Neural cell (in vitro differentiated cells): ENCODE measurements at regions not wholly inside any gene's neighbourhood (a gene's known extent, or its start where the extent isn't known, plus 50 kb on each side); places are given as distances from the start of the nearest gene placed in this dataset.

Source experiments
- H2AFZ ChIP-seq: fragments of 200-600, 300-800 bp; sonication (generic), shearing (Covaris generic); 2 replicates; pipeline ENCODE4 v1.6.0; 2014; ENCODE audit warnings: low read depth, mild to moderate bottlenecking, antibody characterized with exemption, low read length, moderate library complexity
- H3F3A ChIP-seq: fragments of 200-600 bp; shearing (Covaris generic); 2 replicates; pipeline ENCODE4 v1.6.1; 2016; ENCODE audit warnings: mild to moderate bottlenecking, moderate library complexity, mixed read lengths, antibody characterized with exemption, low read length; ENCODE audit not compliant: insufficient read depth, poor library complexity, severe bottlenecking
- H3K27ac ChIP-seq: fragments of 200-600, 300-800 bp; sonication (generic), shearing (Covaris generic); 2 replicates; pipeline ENCODE4 v1.5.1; 2014; ENCODE audit warnings: mild to moderate bottlenecking, low read length, moderate library complexity
- H3K27me3 ChIP-seq: fragments of 300-800, 200-600 bp; sonication (generic), shearing (Covaris generic); 2 replicates; pipeline ENCODE4 v1.6.0; 2014; ENCODE audit warnings: mild to moderate bottlenecking, low read depth, low read length, moderate library complexity; ENCODE audit not compliant: insufficient read depth
- H3K36me3 ChIP-seq: fragments of 300-800, 200-600 bp; sonication (generic), shearing (Covaris generic); 2 replicates; pipeline ENCODE4 v1.5.1; 2014; ENCODE audit warnings: mild to moderate bottlenecking, antibody characterized with exemption, low read length, moderate library complexity; ENCODE audit not compliant: insufficient read depth
- H3K4me2 ChIP-seq: fragments of 300-800, 200-600 bp; sonication (generic), shearing (Covaris generic); 2 replicates; pipeline ENCODE4 v1.6.0; 2014; ENCODE audit warnings: mild to moderate bottlenecking, low read length
- H3K4me3 ChIP-seq: fragments of 300-800, 200-600 bp; sonication (generic), shearing (Covaris generic); 2 replicates; pipeline ENCODE4 v1.5.1; 2014; ENCODE audit warnings: mild to moderate bottlenecking, low read length, moderate library complexity
- H3K79me2 ChIP-seq: fragments of 200-600 bp; shearing (Covaris generic); replicated peaks from 2 replicates; pipeline ENCODE4 v1.6.0; 2014; ENCODE audit warnings: mild to moderate bottlenecking, low read length, moderate library complexity; ENCODE audit not compliant: insufficient read depth
- H3K9ac ChIP-seq: fragments of 300-800, 200-600 bp; sonication (generic), shearing (Covaris generic); 2 replicates; pipeline ENCODE4 v1.6.1; 2016; ENCODE audit warnings: mild to moderate bottlenecking, low read length, mixed read lengths
- H3K9me2 ChIP-seq: fragments of 200-600 bp; shearing (Covaris generic); 2 replicates; pipeline ENCODE4 v1.6.1; 2016; ENCODE audit warnings: mild to moderate bottlenecking, low read length, mixed read lengths; ENCODE audit not compliant: insufficient read depth
- H3K9me3 ChIP-seq: fragments of 200-600, 300-800 bp; sonication (generic), shearing (Covaris generic); 2 replicates; pipeline ENCODE4 v1.6.1; 2016; ENCODE audit warnings: mild to moderate bottlenecking, mixed run types, low read length, moderate library complexity, mixed read lengths
- H4K20me1 ChIP-seq: fragments of 200-600 bp; shearing (Covaris generic); 2 replicates; pipeline ENCODE4 v1.6.1; 2016; ENCODE audit warnings: mild to moderate bottlenecking, mixed run types; ENCODE audit not compliant: insufficient read depth
- EP300 ChIP-seq: fragments of 450-650 bp; conservative IDR thresholded peaks from 2 replicates; pipeline ENCODE4 v1.6.1; 2014; ENCODE audit warnings: antibody characterized with exemption, mild to moderate bottlenecking, moderate library complexity; ENCODE audit not compliant: poor library complexity, severe bottlenecking
- EZH2 ChIP-seq: fragments of 200-600, 300-800 bp; shearing (Covaris generic), sonication (generic); IDR thresholded peaks from 2 replicates; pipeline ENCODE4 v1.6.1; 2014; ENCODE audit warnings: antibody characterized with exemption, low read length, borderline replicate concordance, mild to moderate bottlenecking; ENCODE audit not compliant: insufficient read depth, poor library complexity, severe bottlenecking
- MXI1 ChIP-seq: fragments of 450-650 bp; conservative IDR thresholded peaks from 2 replicates; pipeline ENCODE4 v1.6.1; 2014; ENCODE audit warnings: antibody characterized with exemption, mild to moderate bottlenecking; ENCODE audit not compliant: poor library complexity, severe bottlenecking
- POLR2AphosphoS5 ChIP-seq: IDR thresholded peaks from 2 replicates; pipeline ENCODE4 v1.6.1; 2012
- RAD21 ChIP-seq: fragments of 450-650 bp; conservative IDR thresholded peaks from 2 replicates; pipeline ENCODE4 v1.6.1; 2014; ENCODE audit warnings: antibody characterized with exemption, mild to moderate bottlenecking, moderate library complexity
- SMC3 ChIP-seq: fragments of 450-650 bp; conservative IDR thresholded peaks from 2 replicates; pipeline ENCODE4 v1.6.1; 2014; ENCODE audit warnings: antibody characterized with exemption, mild to moderate bottlenecking, moderate library complexity; ENCODE audit not compliant: poor library complexity
- TAF1 ChIP-seq: IDR thresholded peaks from 2 replicates; pipeline ENCODE4 v1.6.1; 2012; ENCODE audit warnings: low read depth
- TF ChIP-seq, protein P1 (sequence below): fragments of 450-650 bp; IDR thresholded peaks from 2 replicates; pipeline ENCODE4 v1.5.1; 2014; ENCODE audit warnings: antibody characterized with exemption, mild to moderate bottlenecking, moderate library complexity; ENCODE audit not compliant: poor library complexity, severe bottlenecking
- TF ChIP-seq, protein P2 (sequence below): IDR thresholded peaks from 2 replicates; pipeline ENCODE4 v1.6.1; 2012; ENCODE audit warnings: borderline replicate concordance

DNA sequence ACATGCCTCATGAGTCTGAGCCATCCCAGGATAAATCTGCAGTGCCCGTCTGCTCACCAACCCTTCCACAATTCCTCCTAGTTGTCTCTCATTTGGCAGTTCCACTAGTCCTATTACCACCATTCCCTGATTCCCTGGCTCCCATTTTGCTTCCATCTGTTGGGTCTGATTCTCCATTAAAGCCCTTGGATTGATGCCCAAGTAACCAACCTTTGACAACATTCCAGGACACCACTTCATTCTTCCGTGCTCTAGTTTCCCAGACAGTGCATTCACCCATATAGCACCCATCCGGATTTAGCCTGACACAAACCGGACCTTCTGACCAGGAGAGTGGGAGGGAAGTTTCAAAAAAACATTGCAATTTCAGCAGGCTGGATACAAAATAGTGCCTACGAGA, 189.4 kb upstream of the PALMD start:
- Histone ChIP-seq H3K4me2 (no peak overlapping the region), H3K9me2 (no peaks in the 10 kb centered on the region), H3K36me3 (no peaks in the 10 kb centered on the region), H3K79me2 (no peaks in the 10 kb centered on the region), H3K27ac (no peak overlapping the region), H2AFZ (no peak overlapping the region), H3K9ac (no peak overlapping the region), H4K20me1 (no peaks in the 10 kb centered on the region), H3K9me3 (no peaks in the 10 kb centered on the region), H3K4me3 (no peak overlapping the region), H3K27me3 (no peaks in the 10 kb centered on the region), H3F3A (no peaks in the 10 kb centered on the region)
- no peak for TF ChIP-seq EP300
- no peak for TF ChIP-seq TAF1
- TF ChIP-seq EZH2: no peak
- no peak for TF ChIP-seq RAD21
- TF ChIP-seq MXI1: no peak
- TF ChIP-seq POLR2AphosphoS5: no peak
- TF ChIP-seq, protein P1, sequence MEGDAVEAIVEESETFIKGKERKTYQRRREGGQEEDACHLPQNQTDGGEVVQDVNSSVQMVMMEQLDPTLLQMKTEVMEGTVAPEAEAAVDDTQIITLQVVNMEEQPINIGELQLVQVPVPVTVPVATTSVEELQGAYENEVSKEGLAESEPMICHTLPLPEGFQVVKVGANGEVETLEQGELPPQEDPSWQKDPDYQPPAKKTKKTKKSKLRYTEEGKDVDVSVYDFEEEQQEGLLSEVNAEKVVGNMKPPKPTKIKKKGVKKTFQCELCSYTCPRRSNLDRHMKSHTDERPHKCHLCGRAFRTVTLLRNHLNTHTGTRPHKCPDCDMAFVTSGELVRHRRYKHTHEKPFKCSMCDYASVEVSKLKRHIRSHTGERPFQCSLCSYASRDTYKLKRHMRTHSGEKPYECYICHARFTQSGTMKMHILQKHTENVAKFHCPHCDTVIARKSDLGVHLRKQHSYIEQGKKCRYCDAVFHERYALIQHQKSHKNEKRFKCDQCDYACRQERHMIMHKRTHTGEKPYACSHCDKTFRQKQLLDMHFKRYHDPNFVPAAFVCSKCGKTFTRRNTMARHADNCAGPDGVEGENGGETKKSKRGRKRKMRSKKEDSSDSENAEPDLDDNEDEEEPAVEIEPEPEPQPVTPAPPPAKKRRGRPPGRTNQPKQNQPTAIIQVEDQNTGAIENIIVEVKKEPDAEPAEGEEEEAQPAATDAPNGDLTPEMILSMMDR: no peak
- TF ChIP-seq SMC3: no peak
- TF ChIP-seq, protein P2, sequence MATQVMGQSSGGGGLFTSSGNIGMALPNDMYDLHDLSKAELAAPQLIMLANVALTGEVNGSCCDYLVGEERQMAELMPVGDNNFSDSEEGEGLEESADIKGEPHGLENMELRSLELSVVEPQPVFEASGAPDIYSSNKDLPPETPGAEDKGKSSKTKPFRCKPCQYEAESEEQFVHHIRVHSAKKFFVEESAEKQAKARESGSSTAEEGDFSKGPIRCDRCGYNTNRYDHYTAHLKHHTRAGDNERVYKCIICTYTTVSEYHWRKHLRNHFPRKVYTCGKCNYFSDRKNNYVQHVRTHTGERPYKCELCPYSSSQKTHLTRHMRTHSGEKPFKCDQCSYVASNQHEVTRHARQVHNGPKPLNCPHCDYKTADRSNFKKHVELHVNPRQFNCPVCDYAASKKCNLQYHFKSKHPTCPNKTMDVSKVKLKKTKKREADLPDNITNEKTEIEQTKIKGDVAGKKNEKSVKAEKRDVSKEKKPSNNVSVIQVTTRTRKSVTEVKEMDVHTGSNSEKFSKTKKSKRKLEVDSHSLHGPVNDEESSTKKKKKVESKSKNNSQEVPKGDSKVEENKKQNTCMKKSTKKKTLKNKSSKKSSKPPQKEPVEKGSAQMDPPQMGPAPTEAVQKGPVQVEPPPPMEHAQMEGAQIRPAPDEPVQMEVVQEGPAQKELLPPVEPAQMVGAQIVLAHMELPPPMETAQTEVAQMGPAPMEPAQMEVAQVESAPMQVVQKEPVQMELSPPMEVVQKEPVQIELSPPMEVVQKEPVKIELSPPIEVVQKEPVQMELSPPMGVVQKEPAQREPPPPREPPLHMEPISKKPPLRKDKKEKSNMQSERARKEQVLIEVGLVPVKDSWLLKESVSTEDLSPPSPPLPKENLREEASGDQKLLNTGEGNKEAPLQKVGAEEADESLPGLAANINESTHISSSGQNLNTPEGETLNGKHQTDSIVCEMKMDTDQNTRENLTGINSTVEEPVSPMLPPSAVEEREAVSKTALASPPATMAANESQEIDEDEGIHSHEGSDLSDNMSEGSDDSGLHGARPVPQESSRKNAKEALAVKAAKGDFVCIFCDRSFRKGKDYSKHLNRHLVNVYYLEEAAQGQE: no peak

DNA sequence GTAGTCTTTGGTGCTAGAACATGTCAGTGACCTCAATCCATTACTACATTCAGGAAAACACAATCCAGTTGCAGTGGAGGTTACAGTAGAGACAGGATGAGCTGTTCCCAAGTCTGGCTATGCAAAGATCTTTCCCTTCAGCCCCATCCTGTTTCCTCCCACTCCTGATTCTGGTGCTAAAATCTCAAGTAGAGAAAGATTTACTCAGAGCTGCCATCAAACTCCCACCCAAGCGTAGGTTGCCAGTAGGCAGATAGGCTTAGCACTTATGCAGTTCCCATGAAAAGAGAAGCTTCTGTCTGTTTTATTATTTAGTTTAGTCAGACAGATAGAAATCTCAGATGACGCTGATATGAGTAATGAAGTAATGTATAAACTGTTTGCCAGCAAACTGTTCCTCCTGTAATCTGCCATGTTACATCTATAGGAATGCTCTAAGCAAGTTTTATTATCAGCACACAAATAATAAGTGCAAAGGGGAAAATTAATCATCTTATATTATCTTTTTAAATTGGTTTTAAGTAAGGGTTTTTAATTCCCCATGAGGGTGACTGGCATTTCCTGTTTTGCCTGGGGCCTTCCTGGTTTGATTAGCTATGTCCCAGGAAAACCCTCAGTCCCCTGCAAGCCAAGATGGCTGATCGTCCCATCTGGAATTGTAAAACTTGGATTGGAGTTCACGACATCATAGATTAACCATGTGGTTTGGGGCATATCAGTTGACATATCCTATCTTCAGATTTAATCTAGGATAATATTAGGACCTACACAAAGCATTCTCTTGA, 188.3 kb upstream of the PALMD start:
- no peaks in the 10 kb centered on the region for H3F3A ChIP-seq
- H3K79me2 ChIP-seq: no peaks in the 10 kb centered on the region
- H3K9me2 ChIP-seq: no peaks in the 10 kb centered on the region
- no peak overlapping the region for H3K4me2 ChIP-seq
- H3K9ac ChIP-seq: no peak overlapping the region
- H4K20me1 ChIP-seq: no peaks in the 10 kb centered on the region
- TF ChIP-seq, protein P2: no peak
- TF ChIP-seq RAD21 (no peak), POLR2AphosphoS5 (no peak)
- H3K9me3 ChIP-seq: no peaks in the 10 kb centered on the region
- H3K27ac ChIP-seq: no peak overlapping the region
- no peak overlapping the region for H2AFZ ChIP-seq
- no peaks in the 10 kb centered on the region for H3K36me3 ChIP-seq
- H3K4me3 ChIP-seq: no peak overlapping the region
- H3K27me3 ChIP-seq: no peaks in the 10 kb centered on the region
